ENCODE measurements at regions not wholly inside any gene's neighbourhood (a gene's known extent, or its start where the extent isn't known, plus 50 kb on each side); places are given as distances from the start of the nearest gene placed in this dataset.

DNA sequence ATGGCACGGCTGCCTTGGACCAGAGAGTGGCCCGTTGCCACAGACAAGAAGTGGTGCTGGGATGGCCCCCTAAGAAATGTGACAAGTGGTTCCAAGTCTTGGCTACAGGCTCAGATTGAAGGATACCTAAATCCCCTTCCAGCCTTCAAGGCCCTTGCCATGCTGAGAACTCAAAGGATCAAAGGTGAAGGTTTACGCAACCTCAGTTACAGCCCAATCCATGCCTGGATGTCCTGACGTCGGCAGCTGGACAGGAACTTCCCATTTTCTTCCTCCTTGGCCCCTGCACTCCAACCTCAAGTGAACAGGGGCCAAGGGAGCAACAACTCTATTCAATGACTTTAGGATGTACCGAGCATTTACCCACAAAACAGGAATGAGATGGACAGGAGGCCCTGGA, 95.4 kb downstream of the DHCR7 start:
- TF ChIP-seq, protein P1, sequence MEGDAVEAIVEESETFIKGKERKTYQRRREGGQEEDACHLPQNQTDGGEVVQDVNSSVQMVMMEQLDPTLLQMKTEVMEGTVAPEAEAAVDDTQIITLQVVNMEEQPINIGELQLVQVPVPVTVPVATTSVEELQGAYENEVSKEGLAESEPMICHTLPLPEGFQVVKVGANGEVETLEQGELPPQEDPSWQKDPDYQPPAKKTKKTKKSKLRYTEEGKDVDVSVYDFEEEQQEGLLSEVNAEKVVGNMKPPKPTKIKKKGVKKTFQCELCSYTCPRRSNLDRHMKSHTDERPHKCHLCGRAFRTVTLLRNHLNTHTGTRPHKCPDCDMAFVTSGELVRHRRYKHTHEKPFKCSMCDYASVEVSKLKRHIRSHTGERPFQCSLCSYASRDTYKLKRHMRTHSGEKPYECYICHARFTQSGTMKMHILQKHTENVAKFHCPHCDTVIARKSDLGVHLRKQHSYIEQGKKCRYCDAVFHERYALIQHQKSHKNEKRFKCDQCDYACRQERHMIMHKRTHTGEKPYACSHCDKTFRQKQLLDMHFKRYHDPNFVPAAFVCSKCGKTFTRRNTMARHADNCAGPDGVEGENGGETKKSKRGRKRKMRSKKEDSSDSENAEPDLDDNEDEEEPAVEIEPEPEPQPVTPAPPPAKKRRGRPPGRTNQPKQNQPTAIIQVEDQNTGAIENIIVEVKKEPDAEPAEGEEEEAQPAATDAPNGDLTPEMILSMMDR (IDR thresholded peaks at IDR 0.05; ENCODE audit: low read depth, low read length): no peak
- Histone ChIP-seq H3K4me3 (ENCODE audit: low read depth, low read length) (no peak overlapping the region), H3K27ac (ENCODE audit: low read depth, low read length) (no peak overlapping the region), H3K9me3 (ENCODE audit: control insufficient read depth, insufficient read depth, low read length) (peaks cover 9% of the 10 kb centered on the region; the same call in 1 of the 2 replicates), H3K27me3 (ENCODE audit: control insufficient read depth, insufficient read depth, low read length) (peaks cover 4% of the 10 kb centered on the region)
- DNase-seq (ENCODE audit: low read depth, low spot score): no peak
- ChIA-PET CTCF (no interaction called here), POLR2A (no interaction called here)

- Histone ChIP-seq H3K27ac (ENCODE audit: low read depth, low read length) (no peak overlapping the region), H3K27me3 (ENCODE audit: control insufficient read depth, insufficient read depth, low read length) (peaks cover 4% of the 10 kb centered on the region), H3K4me3 (ENCODE audit: low read depth, low read length) (no peak overlapping the region), H3K9me3 (ENCODE audit: control insufficient read depth, insufficient read depth, low read length) (peaks cover 5% of the 10 kb centered on the region; the same call in 1 of the 2 replicates)
- POLR2A ChIA-PET: no interaction called here
- DNase-seq (ENCODE audit: low read depth, low spot score): no peak
- TF ChIP-seq, protein P1 (IDR thresholded peaks at IDR 0.05; ENCODE audit: low read depth, low read length): no peak
- CTCF ChIA-PET: no interaction called here
Observed at GRCh38 chr11:71352226-71352625, 96.0 kb downstream of the DHCR7 start.

GRCh38 chr11:71349627-71350026, 97.2 kb upstream of the SHANK2 start:
- Histone ChIP-seq H3K9me3 (ENCODE audit: control insufficient read depth, insufficient read depth, low read length) (no peaks in the 10 kb centered on the region; the same call in 1 of the 2 replicates), H3K27me3 (ENCODE audit: control insufficient read depth, insufficient read depth, low read length) (peaks cover 5% of the 10 kb centered on the region), H3K4me3 (ENCODE audit: low read depth, low read length) (no peak overlapping the region), H3K27ac (ENCODE audit: low read depth, low read length) (no peak overlapping the region)
- ChIA-PET CTCF (no interaction called here), POLR2A (no interaction called here)
- TF ChIP-seq, protein P1 (IDR thresholded peaks at IDR 0.05; ENCODE audit: low read depth, low read length): no peak
- no peak for DNase-seq (ENCODE audit: low read depth, low spot score)

GRCh38 chr11:71343828-71344400, 91.5 kb upstream of the SHANK2 start:
- Histone ChIP-seq H3K27ac (ENCODE audit: low read depth, low read length) (no peak overlapping the region), H3K27me3 (ENCODE audit: control insufficient read depth, insufficient read depth, low read length) (peaks cover 9% of the 10 kb centered on the region), H3K9me3 (ENCODE audit: control insufficient read depth, insufficient read depth, low read length) (peaks cover 10% of the 10 kb centered on the region; the same call in 1 of the 2 replicates), H3K4me3 (ENCODE audit: low read depth, low read length) (no peak overlapping the region)
- CTCF ChIA-PET: interaction anchor here (1.1 to 1.3 kb wide), 2 partner anchors 97 to 257 kb away, joined by 3 read pairs; no protein-coding TSS in a partner anchor
- TF ChIP-seq, protein P1 (IDR thresholded peaks at IDR 0.05; ENCODE audit: low read depth, low read length): no peak
- DNase-seq (ENCODE audit: low read depth, low spot score): no peak
- POLR2A ChIA-PET: no interaction called here

DNA sequence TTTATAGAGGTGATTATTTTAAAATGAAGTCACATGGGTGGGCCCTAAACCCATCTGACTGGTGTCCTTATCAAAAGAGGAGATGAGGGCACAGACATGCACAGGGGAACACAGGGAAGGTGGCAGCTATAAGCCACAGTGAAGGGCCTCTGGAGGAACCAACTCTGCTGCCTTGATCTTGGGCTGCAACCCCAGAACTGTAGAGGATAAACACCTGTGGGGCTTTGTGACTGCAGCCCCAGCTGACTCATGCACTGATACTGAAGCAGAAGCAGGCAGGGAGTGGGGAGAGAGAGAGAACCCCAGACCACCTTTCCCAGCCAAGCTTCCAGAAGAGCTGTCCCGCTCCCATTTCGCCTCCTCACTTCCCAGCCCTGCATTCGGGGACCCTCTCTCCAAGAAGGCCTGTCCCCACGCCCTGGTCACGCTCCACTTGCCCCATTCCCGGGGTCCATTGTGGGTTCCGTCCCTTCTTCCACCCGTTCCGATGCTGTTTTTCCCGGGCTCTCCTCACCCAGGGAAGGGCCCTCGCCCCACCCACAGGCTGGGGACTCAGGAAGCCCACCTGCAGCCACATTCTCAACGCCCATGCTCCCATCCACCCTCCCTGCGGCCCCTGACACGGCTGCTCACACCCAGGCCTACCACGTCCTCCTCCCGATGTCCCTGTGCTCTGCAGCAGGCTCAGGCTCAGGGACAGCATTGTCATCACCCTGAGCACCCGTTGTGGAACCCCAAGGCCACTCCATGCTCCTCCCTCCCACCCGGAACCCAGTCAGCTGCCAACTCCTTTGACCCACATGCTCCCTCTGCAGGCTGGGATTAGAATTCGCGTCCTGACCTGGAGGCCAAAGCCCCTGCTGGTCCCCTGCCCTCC, 90.8 kb upstream of the SHANK2 start:
- TF ChIP-seq, protein P1 (IDR thresholded peaks at IDR 0.05; ENCODE audit: low read depth, low read length): peak; percentile 55
- CTCF ChIA-PET: interaction anchor here (0.6 to 1.3 kb wide), 3 partner anchors 96 to 785 kb away, joined by 3 read pairs; no protein-coding TSS in a partner anchor
- H3K9me3 ChIP-seq (ENCODE audit: control insufficient read depth, insufficient read depth, low read length): peaks cover 10% of the 10 kb centered on the region; the same call in 1 of the 2 replicates
- POLR2A ChIA-PET: no interaction called here
- no peak overlapping the region for H3K27ac ChIP-seq (ENCODE audit: low read depth, low read length)
- no peak for DNase-seq (ENCODE audit: low read depth, low spot score)
- H3K27me3 ChIP-seq (ENCODE audit: control insufficient read depth, insufficient read depth, low read length): peaks cover 9% of the 10 kb centered on the region
- no peak overlapping the region for H3K4me3 ChIP-seq (ENCODE audit: low read depth, low read length)

All from AG04450 (cell line).